ENCODE measurements at regions not wholly inside any gene's neighbourhood (a gene's known extent, or its start where the extent isn't known, plus 50 kb on each side); places are given as distances from the start of the nearest gene placed in this dataset.

GRCh38 chr12:105943525-105943924 lies 195.2 kb downstream of the NUAK1 start:
- Histone ChIP-seq H3K9me3 (ENCODE audit: low read length) (no peaks in the 10 kb centered on the region), H3K4me3 (replicated peaks in 1 of 3; ENCODE audit: insufficient read depth in 1 of 3, low read depth in 2 of 3, low read length in 3 of 3) (no peak overlapping the region), H3K27ac (ENCODE audit: extremely low read length, insufficient read depth, low read length) (no peak overlapping the region), H2AFZ (ENCODE audit: low read length) (no peak overlapping the region), H3K79me2 (ENCODE audit: insufficient read depth, low read length) (no peaks in the 10 kb centered on the region), H3K4me1 (ENCODE audit: insufficient read depth, low read length) (no peaks in the 10 kb centered on the region), H3K36me3 (replicated peaks in 1 of 2; ENCODE audit: control insufficient read depth in 1 of 2, insufficient read depth in 2 of 2, low read length in 2 of 2) (no peaks in the 10 kb centered on the region), H3K4me2 (ENCODE audit: low read depth, low read length) (no peak overlapping the region), H4K20me1 (ENCODE audit: insufficient read depth, low read length) (no peaks in the 10 kb centered on the region), H3K9ac (ENCODE audit: insufficient read depth, low read depth, low read length) (no peak overlapping the region), H3K27me3 (ENCODE audit: control insufficient read depth in 1 of 2, insufficient read depth in 2 of 2, low read length in 2 of 2) (no peaks in the 10 kb centered on the region)
- ATAC-seq (no peak), FAIRE-seq (no peak), DNase-seq (ENCODE audit: low spot score) (no peak)
- 0% methylated on average over 1 of the region's 1 CpG for WGBS (ENCODE audit: low lambda C conversion rate)
- TF ChIP-seq USF2 (IDR thresholded peaks at IDR 0.05; ENCODE audit: low read depth, low read length) = 0 out of 2 replicates have a peak, but pooled peaks have one; percentile 12
- TF ChIP-seq USF2 (CRISPR knock-in tag; IDR thresholded peaks at IDR 0.05; ENCODE audit: borderline replicate concordance) = no peak
- no peak for TF ChIP-seq RAD51 (IDR thresholded peaks at IDR 0.05; ENCODE audit: borderline replicate concordance)
- TF ChIP-seq ZSCAN21 (CRISPR knock-in tag; IDR thresholded peaks at IDR 0.05; ENCODE audit: borderline replicate concordance) = no peak
- TF ChIP-seq, protein P1, sequence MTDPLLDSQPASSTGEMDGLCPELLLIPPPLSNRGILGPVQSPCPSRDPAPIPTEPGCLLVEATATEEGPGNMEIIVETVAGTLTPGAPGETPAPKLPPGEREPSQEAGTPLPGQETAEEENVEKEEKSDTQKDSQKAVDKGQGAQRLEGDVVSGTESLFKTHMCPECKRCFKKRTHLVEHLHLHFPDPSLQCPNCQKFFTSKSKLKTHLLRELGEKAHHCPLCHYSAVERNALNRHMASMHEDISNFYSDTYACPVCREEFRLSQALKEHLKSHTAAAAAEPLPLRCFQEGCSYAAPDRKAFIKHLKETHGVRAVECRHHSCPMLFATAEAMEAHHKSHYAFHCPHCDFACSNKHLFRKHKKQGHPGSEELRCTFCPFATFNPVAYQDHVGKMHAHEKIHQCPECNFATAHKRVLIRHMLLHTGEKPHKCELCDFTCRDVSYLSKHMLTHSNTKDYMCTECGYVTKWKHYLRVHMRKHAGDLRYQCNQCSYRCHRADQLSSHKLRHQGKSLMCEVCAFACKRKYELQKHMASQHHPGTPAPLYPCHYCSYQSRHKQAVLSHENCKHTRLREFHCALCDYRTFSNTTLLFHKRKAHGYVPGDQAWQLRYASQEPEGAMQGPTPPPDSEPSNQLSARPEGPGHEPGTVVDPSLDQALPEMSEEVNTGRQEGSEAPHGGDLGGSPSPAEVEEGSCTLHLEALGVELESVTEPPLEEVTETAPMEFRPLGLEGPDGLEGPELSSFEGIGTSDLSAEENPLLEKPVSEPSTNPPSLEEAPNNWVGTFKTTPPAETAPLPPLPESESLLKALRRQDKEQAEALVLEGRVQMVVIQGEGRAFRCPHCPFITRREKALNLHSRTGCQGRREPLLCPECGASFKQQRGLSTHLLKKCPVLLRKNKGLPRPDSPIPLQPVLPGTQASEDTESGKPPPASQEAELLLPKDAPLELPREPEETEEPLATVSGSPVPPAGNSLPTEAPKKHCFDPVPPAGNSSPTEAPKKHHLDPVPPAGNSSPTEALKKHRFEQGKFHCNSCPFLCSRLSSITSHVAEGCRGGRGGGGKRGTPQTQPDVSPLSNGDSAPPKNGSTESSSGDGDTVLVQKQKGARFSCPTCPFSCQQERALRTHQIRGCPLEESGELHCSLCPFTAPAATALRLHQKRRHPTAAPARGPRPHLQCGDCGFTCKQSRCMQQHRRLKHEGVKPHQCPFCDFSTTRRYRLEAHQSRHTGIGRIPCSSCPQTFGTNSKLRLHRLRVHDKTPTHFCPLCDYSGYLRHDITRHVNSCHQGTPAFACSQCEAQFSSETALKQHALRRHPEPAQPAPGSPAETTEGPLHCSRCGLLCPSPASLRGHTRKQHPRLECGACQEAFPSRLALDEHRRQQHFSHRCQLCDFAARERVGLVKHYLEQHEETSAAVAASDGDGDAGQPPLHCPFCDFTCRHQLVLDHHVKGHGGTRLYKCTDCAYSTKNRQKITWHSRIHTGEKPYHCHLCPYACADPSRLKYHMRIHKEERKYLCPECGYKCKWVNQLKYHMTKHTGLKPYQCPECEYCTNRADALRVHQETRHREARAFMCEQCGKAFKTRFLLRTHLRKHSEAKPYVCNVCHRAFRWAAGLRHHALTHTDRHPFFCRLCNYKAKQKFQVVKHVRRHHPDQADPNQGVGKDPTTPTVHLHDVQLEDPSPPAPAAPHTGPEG (CRISPR knock-in tag; IDR thresholded peaks at IDR 0.05) = no peak
- in situ Hi-C loops (cut with HindIII; ENCODE audit: extremely low pct_ligation_motif_present, low pct_unique_long_range_greater_than_20kb) (no loop called here), intact Hi-C loops (cut with micrococcal nuclease; ENCODE audit: unreplicated experiment) (no loop called here)
- CTCF ChIA-PET (ENCODE audit: low intra/inter-chr PET ratio, low total read pairs) = no interaction called here
- POLR2A ChIA-PET = no interaction called here
- BruUV-seq (replicated peaks) = no TSS peak
